Uterus (tissue), 3 donors: ENCODE measurements at regions not wholly inside any gene's neighbourhood (a gene's known extent, or its start where the extent isn't known, plus 50 kb on each side); places are given as distances from the start of the nearest gene placed in this dataset.
"Not testable (repeated sequence)": the region's sequence is repeated elsewhere in the genome, so short reads cannot be mapped to it uniquely, and the experiment has no call there.

ENCODE experiments used
- DNase-seq, 2 donors: peaks; one replicate each; pipeline ENCODE4 v3.0.0-alpha.2; 2019 to 2020
- H3K27ac ChIP-seq, 2 donors: fragments of 200-600 bp; sonication (generic); 1 replicate in 1 of 2; 2 replicates in 1 of 2; pipeline ENCODE4 v1.5.1; 2016 to 2018
- H3K27me3 ChIP-seq, 2 donors: fragments of 200-600 bp; sonication (generic); one replicate each; pipeline ENCODE4 v1.5.1; 2018 to 2019; ENCODE audit warnings: control low read depth in 1 of 2
- H3K36me3 ChIP-seq, 2 donors: fragments of 200-600 bp; sonication (generic); one replicate each; pipeline ENCODE4 v1.5.1; 2019; ENCODE audit warnings: control low read depth in 1 of 2
- H3K4me1 ChIP-seq, 2 donors: fragments of 200-600 bp; sonication (generic); one replicate each; pipeline ENCODE4 v1.5.1; 2018 to 2019; ENCODE audit warnings: control low read depth in 1 of 2
- H3K4me3 ChIP-seq, 2 donors: fragments of 200-600 bp; sonication (generic); 1 replicate in 1 of 2; 2 replicates in 1 of 2; pipeline ENCODE4 v1.5.1; 2018 to 2019; ENCODE audit warnings: mild to moderate bottlenecking in 1 of 2
- H3K9me3 ChIP-seq, 2 donors: fragments of 200-600 bp; sonication (generic); one replicate each; pipeline ENCODE4 v1.5.1; 2019; ENCODE audit warnings: control low read depth in 1 of 2
- CTCF ChIP-seq, 4 experiments: fragments of 200-600 bp in 2 of 4; fragments of 450-650 bp in 2 of 4; sonication (generic) in 2 of 4; IDR thresholded peaks; one replicate each; pipeline ENCODE4 v1.5.1; 2016 to 2019; ENCODE audit warnings: antibody characterized with exemption in 4 of 4, mild to moderate bottlenecking in 2 of 4, moderate library complexity in 1 of 4
- POLR2A ChIP-seq, 2 donors: fragments of 450-650 bp; IDR thresholded peaks; one replicate each; pipeline ENCODE4 v1.6.1; 2016; ENCODE audit warnings: antibody characterized with exemption in 2 of 2, mild to moderate bottlenecking in 1 of 2, moderate library complexity in 1 of 2
- intact Hi-C: fragments of 100-400 bp; cut with DNase I; formaldehyde crosslinking; loops from one replicate; pipeline ENCODE4 v1.15.1; 2023; ENCODE audit warnings: low total_unique reads
- donor health status: DM: yes; HTN: yes; CAD: no.

- H3K4me1 ChIP-seq, result no peaks in the 10 kb centered on the region
- no peak for TF ChIP-seq POLR2A (IDR thresholded peaks at IDR 0.05)
- TF ChIP-seq CTCF (IDR thresholded peaks at IDR 0.05), result no peak
- intact Hi-C loops, result no loop called here
- H3K27me3 ChIP-seq, result no peaks in the 10 kb centered on the region
- no peaks in the 10 kb centered on the region for H3K36me3 ChIP-seq
- no peak overlapping the region for H3K4me3 ChIP-seq
- no peak for DNase-seq
- H3K27ac ChIP-seq, result no peak overlapping the region
- no peaks in the 10 kb centered on the region for H3K9me3 ChIP-seq
These were observed 72.3 kb upstream of the RFLNA start for GRCh38 chr12:124222368-124223245.

- H3K36me3 ChIP-seq, H3K9me3 ChIP-seq, DNase-seq, H3K4me1 ChIP-seq, intact Hi-C loops, H3K27me3 ChIP-seq, H3K27ac ChIP-seq, H3K4me3 ChIP-seq: not testable (repeated sequence)
These were observed 71.2 kb upstream of the RFLNA start for GRCh38 chr12:124223733-124224138.

- DNase-seq, result no peak
These were observed 70.3 kb upstream of the RFLNA start for GRCh38 chr12:124224535-124225110.

GRCh38 chr12:124225730-124226129, 69.2 kb upstream of the RFLNA start:
- no peaks in the 10 kb centered on the region for H3K27me3 ChIP-seq
- no peaks in the 10 kb centered on the region for H3K36me3 ChIP-seq
- no peak overlapping the region for H3K27ac ChIP-seq
- no peak overlapping the region for H3K4me3 ChIP-seq
- intact Hi-C loops, result no loop called here
- TF ChIP-seq CTCF (IDR thresholded peaks at IDR 0.05), result no peak
- TF ChIP-seq POLR2A (IDR thresholded peaks at IDR 0.05), result no peak
- DNase-seq, result no peak
- no peaks in the 10 kb centered on the region for H3K9me3 ChIP-seq
- H3K4me1 ChIP-seq, result no peaks in the 10 kb centered on the region

More at GRCh38 chr12:124224535-124225110, 70.3 kb upstream of the RFLNA start:
- Histone ChIP-seq H3K27me3 (no peaks in the 10 kb centered on the region), H3K36me3 (no peaks in the 10 kb centered on the region), H3K4me1 (no peaks in the 10 kb centered on the region), H3K4me3 (no peak overlapping the region), H3K9me3 (no peaks in the 10 kb centered on the region), H3K27ac (no peak overlapping the region)
- intact Hi-C loops, result no loop called here
- TF ChIP-seq POLR2A (IDR thresholded peaks at IDR 0.05) (no peak), CTCF (IDR thresholded peaks at IDR 0.05) (no peak)

GRCh38 chr12:124227951-124228711, 66.8 kb upstream of the RFLNA start:
- no peaks in the 10 kb centered on the region for H3K9me3 ChIP-seq
- TF ChIP-seq POLR2A (IDR thresholded peaks at IDR 0.05) (no peak), CTCF (IDR thresholded peaks at IDR 0.05) (no peak)
- no peak overlapping the region for H3K27ac ChIP-seq
- DNase-seq, result no peak
- H3K4me1 ChIP-seq, result no peaks in the 10 kb centered on the region
- intact Hi-C loops, result no loop called here
- no peaks in the 10 kb centered on the region for H3K27me3 ChIP-seq
- no peak overlapping the region for H3K4me3 ChIP-seq
- no peaks in the 10 kb centered on the region for H3K36me3 ChIP-seq
